ENCODE measurements at regions not wholly inside any gene's neighbourhood (a gene's known extent, or its start where the extent isn't known, plus 50 kb on each side); places are given as distances from the start of the nearest gene placed in this dataset.

DNA sequence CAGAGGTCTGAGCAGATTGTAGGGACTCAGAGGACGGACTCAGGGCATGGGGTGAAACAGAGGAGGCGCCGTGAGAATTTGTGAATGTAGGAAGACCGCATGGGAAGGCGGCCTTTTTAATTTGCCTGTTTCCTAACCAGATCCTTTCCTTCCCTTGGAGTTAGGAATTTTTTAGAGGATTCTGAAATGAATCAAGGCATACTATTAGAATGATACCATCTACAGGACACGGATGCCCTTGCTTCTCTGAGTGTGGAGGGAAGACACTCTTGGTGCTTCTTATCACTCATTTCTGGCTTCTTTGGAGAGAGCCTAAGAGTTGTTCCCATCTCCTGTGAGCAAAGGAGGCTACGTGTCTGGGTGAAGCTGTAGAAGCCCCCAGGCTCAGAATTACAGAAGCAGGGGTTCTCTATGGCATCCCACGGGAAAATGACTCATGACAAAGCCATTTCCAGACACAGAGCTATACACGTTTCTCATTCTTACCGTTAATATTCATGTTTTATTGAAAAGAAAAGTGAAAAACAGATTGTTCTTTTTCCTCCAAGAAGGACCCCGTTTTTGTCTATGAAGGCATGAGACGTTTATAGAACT lies 148.5 kb downstream of the EDN3 start:
- Histone ChIP-seq H3K36me3 (ENCODE audit: control insufficient read depth, insufficient read depth, low read length) (no peaks in the 10 kb centered on the region), H3K27me3 (ENCODE audit: control insufficient read depth, insufficient read depth, low read length) (peaks cover 49% of the 10 kb centered on the region), H3K4me3 (ENCODE audit: low read length) (no peak overlapping the region), H3K4me1 (ENCODE audit: control insufficient read depth, insufficient read depth, low read length) (no peaks in the 10 kb centered on the region), H3K9me3 (ENCODE audit: control insufficient read depth, low read depth, low read length) (no peaks in the 10 kb centered on the region), H3K27ac (ENCODE audit: low read length) (no peak overlapping the region)
- no peak for DNase-seq
- WGBS (ENCODE audit: insufficient coverage, low lambda C conversion rate) = no CpG with 5 or more reads among the region's 12 CpGs

DNA sequence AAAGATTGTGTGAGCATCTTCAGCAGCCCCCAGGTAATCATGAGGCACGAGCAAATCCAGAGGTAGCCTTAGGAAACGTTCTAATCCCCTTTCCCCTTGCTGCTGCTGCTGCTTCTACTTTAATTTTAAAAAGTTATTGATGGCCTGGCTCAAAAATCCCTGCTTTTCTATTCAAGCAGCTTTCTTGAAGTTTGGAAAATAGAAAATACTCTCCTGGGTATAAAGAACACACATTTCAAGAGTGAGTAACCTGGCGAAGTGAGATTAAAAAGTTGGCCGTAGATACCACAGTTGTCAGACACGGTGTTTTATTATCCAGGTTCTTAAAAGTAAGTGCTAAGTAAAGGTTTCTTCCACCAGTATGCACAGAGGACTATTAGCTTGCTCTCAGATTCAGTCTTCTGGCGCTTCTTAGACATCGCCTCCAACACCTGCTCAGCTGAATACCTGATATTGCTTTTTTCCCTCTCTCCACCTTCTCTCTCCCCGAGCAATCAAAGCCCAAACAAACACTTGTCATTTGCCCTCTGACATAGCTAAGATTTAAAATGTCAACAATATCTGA lies 150.7 kb downstream of the EDN3 start:
- H3K4me1 ChIP-seq (ENCODE audit: control insufficient read depth, insufficient read depth, low read length) = no peaks in the 10 kb centered on the region
- no peaks in the 10 kb centered on the region for H3K36me3 ChIP-seq (ENCODE audit: control insufficient read depth, insufficient read depth, low read length)
- no peak for DNase-seq
- 65% methylated on average over 5 of the region's 8 CpGs for WGBS (ENCODE audit: insufficient coverage, low lambda C conversion rate)
- H3K9me3 ChIP-seq (ENCODE audit: control insufficient read depth, low read depth, low read length) = no peaks in the 10 kb centered on the region
- peaks cover 33% of the 10 kb centered on the region for H3K27me3 ChIP-seq (ENCODE audit: control insufficient read depth, insufficient read depth, low read length)
- H3K27ac ChIP-seq (ENCODE audit: low read length) = no peak overlapping the region
- H3K4me3 ChIP-seq (ENCODE audit: low read length) = no peak overlapping the region

DNA sequence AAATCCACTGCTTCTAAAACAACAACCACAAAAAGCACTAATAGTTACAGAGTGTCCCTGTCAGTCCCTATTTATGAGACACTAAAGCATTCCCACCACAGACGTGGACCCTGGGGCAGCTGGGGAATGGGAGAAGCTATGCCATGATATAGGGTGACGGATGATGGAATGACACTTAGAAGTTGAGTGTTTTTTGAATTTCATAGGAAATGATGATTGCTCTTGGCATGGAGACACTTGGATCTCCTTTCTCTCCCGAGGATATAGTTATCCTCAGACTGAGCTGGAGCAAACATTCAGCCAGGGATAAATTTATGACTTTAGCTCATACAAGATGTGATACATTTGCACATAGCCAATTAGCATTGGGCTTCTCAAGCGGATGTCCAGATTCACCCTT lies 151.2 kb downstream of the EDN3 start:
- Histone ChIP-seq H3K27ac (ENCODE audit: low read length) (no peak overlapping the region), H3K27me3 (ENCODE audit: control insufficient read depth, insufficient read depth, low read length) (peaks cover 33% of the 10 kb centered on the region), H3K9me3 (ENCODE audit: control insufficient read depth, low read depth, low read length) (no peaks in the 10 kb centered on the region), H3K4me3 (ENCODE audit: low read length) (no peak overlapping the region), H3K36me3 (ENCODE audit: control insufficient read depth, insufficient read depth, low read length) (no peaks in the 10 kb centered on the region), H3K4me1 (ENCODE audit: control insufficient read depth, insufficient read depth, low read length) (no peaks in the 10 kb centered on the region)
- no CpG with 5 or more reads among the region's 4 CpGs for WGBS (ENCODE audit: insufficient coverage, low lambda C conversion rate)
- no peak for DNase-seq

DNA sequence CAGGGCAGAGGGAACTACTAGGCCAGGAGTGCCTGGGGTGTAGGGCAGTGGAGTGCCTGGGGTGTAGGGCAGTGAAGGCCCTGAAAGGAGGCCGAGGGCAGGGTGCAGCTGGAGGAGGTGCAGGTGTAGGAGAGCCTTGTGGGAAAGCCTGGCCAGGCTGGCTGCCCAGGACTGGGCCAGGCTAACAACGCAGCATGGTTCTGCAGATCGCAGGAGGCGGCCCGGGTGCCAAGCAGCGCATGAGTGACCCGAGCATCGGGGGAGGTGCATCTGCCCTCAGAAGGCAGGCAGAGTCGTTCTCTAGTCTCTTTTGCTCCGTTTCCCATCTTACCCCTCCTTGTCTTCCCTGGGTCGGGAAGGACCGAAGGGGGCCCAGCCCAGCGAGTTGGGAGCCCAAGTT lies 151.5 kb upstream of the PHACTR3 start:
- Histone ChIP-seq H3K4me1 (ENCODE audit: control insufficient read depth, insufficient read depth, low read length) (no peaks in the 10 kb centered on the region), H3K4me3 (ENCODE audit: low read length) (no peak overlapping the region), H3K27ac (ENCODE audit: low read length) (no peak overlapping the region), H3K36me3 (ENCODE audit: control insufficient read depth, insufficient read depth, low read length) (no peaks in the 10 kb centered on the region), H3K27me3 (ENCODE audit: control insufficient read depth, insufficient read depth, low read length) (peaks cover 26% of the 10 kb centered on the region), H3K9me3 (ENCODE audit: control insufficient read depth, low read depth, low read length) (no peaks in the 10 kb centered on the region)
- no CpG with 5 or more reads among the region's 13 CpGs for WGBS (ENCODE audit: insufficient coverage, low lambda C conversion rate)
- no peak for DNase-seq

GRCh38 chr20:59453759-59454560 lies 150.4 kb upstream of the PHACTR3 start:
- Histone ChIP-seq H3K4me3 (ENCODE audit: low read length) (no peak overlapping the region), H3K4me1 (ENCODE audit: control insufficient read depth, insufficient read depth, low read length) (no peaks in the 10 kb centered on the region), H3K9me3 (ENCODE audit: control insufficient read depth, low read depth, low read length) (no peaks in the 10 kb centered on the region), H3K36me3 (ENCODE audit: control insufficient read depth, insufficient read depth, low read length) (no peaks in the 10 kb centered on the region), H3K27me3 (ENCODE audit: control insufficient read depth, insufficient read depth, low read length) (peaks cover 18% of the 10 kb centered on the region), H3K27ac (ENCODE audit: low read length) (no peak overlapping the region)
- DNase-seq = no peak
- 100% methylated on average over 2 of the region's 15 CpGs for WGBS (ENCODE audit: insufficient coverage, low lambda C conversion rate)

GRCh38 chr20:59455402-59456341 lies 148.7 kb upstream of the PHACTR3 start:
- Histone ChIP-seq H3K36me3 (ENCODE audit: control insufficient read depth, insufficient read depth, low read length) (no peaks in the 10 kb centered on the region), H3K4me1 (ENCODE audit: control insufficient read depth, insufficient read depth, low read length) (no peaks in the 10 kb centered on the region), H3K9me3 (ENCODE audit: control insufficient read depth, low read depth, low read length) (no peaks in the 10 kb centered on the region), H3K27me3 (ENCODE audit: control insufficient read depth, insufficient read depth, low read length) (peaks cover 7% of the 10 kb centered on the region), H3K4me3 (ENCODE audit: low read length) (no peak overlapping the region), H3K27ac (ENCODE audit: low read length) (no peak overlapping the region)
- WGBS (ENCODE audit: insufficient coverage, low lambda C conversion rate) = no CpG with 5 or more reads among the region's 8 CpGs
- DNase-seq = peak; percentile 25 to 64

DNA sequence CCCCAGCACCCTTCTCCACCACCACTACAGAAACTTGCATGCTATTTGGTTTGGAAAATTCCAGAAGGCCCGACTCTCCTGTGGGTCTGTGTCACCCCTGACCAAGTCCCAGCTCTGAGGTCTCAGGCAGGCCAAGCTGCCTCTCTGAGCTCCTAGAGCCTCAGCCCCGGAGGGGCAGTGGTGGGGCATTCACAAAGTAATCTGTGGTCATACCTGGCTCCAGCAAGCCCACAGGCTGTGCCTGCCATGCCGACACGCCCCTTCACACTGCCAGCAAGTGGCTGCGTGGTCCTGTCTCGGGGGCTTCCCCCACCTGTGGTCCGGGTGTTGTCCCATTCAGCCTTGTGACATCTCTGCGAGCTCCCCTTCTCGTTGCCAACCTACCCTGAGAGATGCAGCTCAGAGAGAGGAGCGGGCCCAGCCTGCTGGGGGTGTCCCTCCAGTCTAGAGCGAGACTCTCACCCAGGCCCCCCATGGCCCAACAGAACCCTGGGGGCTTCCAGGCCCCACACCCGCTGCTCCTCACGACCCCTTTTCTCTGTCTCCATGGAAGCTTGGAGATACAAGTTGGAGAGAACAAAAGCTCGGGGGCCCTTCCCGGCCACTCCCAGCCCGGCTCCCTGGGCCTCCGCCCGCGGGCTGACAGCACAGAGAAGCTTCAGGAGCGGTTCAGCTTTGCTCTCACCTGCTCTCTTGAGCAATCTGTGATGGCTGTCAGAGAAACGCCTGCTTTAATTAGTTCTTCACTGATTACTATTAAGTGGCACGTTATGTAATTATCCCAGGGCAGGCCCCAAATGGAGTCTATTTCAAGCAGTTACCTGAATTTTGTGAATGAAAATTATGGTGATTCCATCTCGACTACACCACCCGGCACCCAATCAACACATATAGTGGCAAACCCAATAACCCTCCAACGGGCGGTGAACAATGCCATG lies 147.7 kb upstream of the PHACTR3 start:
- H3K9me3 ChIP-seq (ENCODE audit: control insufficient read depth, low read depth, low read length) = no peaks in the 10 kb centered on the region
- H3K27ac ChIP-seq (ENCODE audit: low read length) = no peak overlapping the region
- no peaks in the 10 kb centered on the region for H3K36me3 ChIP-seq (ENCODE audit: control insufficient read depth, insufficient read depth, low read length)
- DNase-seq = no peak
- no CpG with 5 or more reads among the region's 26 CpGs for WGBS (ENCODE audit: insufficient coverage, low lambda C conversion rate)
- H3K4me1 ChIP-seq (ENCODE audit: control insufficient read depth, insufficient read depth, low read length) = no peaks in the 10 kb centered on the region
- H3K4me3 ChIP-seq (ENCODE audit: low read length) = no peak overlapping the region
- peaks cover under 1% of the 10 kb centered on the region for H3K27me3 ChIP-seq (ENCODE audit: control insufficient read depth, insufficient read depth, low read length)

- H3K27me3 ChIP-seq (ENCODE audit: control insufficient read depth, insufficient read depth, low read length) = no peaks in the 10 kb centered on the region
- no peaks in the 10 kb centered on the region for H3K9me3 ChIP-seq (ENCODE audit: control insufficient read depth, low read depth, low read length)
- H3K36me3 ChIP-seq (ENCODE audit: control insufficient read depth, insufficient read depth, low read length) = no peaks in the 10 kb centered on the region
- no CpG with 5 or more reads among the region's 2 CpGs for WGBS (ENCODE audit: insufficient coverage, low lambda C conversion rate)
- DNase-seq = no peak
- H3K4me3 ChIP-seq (ENCODE audit: low read length) = no peak overlapping the region
- no peak overlapping the region for H3K27ac ChIP-seq (ENCODE audit: low read length)
- no peaks in the 10 kb centered on the region for H3K4me1 ChIP-seq (ENCODE audit: control insufficient read depth, insufficient read depth, low read length)
Measured at GRCh38 chr20:59458645-59459044, 145.7 kb upstream of the PHACTR3 start.

- Histone ChIP-seq H3K9me3 (ENCODE audit: control insufficient read depth, low read depth, low read length) (no peaks in the 10 kb centered on the region), H3K4me1 (ENCODE audit: control insufficient read depth, insufficient read depth, low read length) (no peaks in the 10 kb centered on the region), H3K27me3 (ENCODE audit: control insufficient read depth, insufficient read depth, low read length) (no peaks in the 10 kb centered on the region), H3K27ac (ENCODE audit: low read length) (no peak overlapping the region), H3K4me3 (ENCODE audit: low read length) (no peak overlapping the region), H3K36me3 (ENCODE audit: control insufficient read depth, insufficient read depth, low read length) (no peaks in the 10 kb centered on the region)
- WGBS (ENCODE audit: insufficient coverage, low lambda C conversion rate) = 100% methylated on average over 1 of the region's 6 CpGs
- DNase-seq = no peak
Measured at GRCh38 chr20:59459586-59459985, 144.8 kb upstream of the PHACTR3 start.
